ENCODE measurements at regions not wholly inside any gene's neighbourhood (a gene's known extent, or its start where the extent isn't known, plus 50 kb on each side); places are given as distances from the start of the nearest gene placed in this dataset.
"Not testable (repeated sequence)": the region's sequence is repeated elsewhere in the genome, so short reads cannot be mapped to it uniquely, and the experiment has no call there.

DNA sequence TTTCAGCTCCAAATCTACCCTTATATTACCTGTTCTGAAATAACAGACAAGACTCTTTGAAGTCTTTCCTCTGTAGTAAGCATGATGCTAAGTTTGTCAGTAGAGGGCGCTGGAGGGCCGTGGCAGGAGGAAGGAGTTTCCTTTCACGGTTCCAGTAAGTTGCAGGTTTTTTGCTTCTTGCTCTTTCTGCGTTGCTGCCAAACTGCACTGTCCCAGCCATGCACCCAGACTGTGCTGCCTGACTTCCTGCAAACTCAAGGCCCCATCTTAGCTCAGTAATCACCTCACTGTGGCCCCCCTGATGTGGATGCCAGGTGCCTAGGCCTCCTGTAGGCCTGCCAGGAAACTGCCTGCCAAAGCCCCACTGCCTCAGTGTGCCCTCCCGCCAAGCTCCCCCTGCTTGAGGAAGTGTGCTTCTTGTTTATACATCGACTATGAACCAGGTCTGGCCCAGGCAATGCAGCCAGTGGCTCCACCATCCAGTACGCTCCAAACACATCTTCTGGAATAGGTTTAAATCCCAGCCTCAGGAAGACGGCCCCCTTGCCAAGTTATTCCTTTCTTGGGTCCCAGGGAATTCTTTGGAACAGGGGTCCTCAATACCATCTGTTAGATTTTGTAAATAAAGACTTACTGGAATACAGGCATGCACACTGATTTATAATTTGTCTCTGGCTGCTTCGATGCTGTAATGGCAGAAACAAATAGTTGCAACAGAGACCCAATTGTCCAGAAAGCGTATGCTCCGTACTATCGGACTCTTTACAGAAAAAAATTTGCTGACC is 193.7 kb upstream of the LRIG3 start:
- ChIA-PET CTCF (interaction anchor here (0.7 to 1.0 kb wide), 3 partner anchors 26 to 573 kb away, joined by 3 to 5 read pairs (median 3); no protein-coding TSS in a partner anchor), POLR2A (ENCODE audit: low non-redundant PET) (no interaction called here)
- Histone ChIP-seq H3K27me3 (replicated peaks; ENCODE audit: insufficient read depth, low read depth, low read length, poor library complexity) (no peaks in the 10 kb centered on the region), H3K4me1 (ENCODE audit: insufficient read depth, low read length, poor library complexity, severe bottlenecking) (no peaks in the 10 kb centered on the region), H3K4me3 (ENCODE audit: low read depth, low read length, poor library complexity, severe bottlenecking) (no peak overlapping the region), H3K27ac (ENCODE audit: low read depth, low read length, poor library complexity, severe bottlenecking) (no peak overlapping the region), H3K9me3 (ENCODE audit: low read depth, low read length, poor library complexity, severe bottlenecking) (no peaks in the 10 kb centered on the region), H3K36me3 (ENCODE audit: insufficient read depth, low read length, poor library complexity, severe bottlenecking) (no peaks in the 10 kb centered on the region)
- TF ChIP-seq, protein P1, sequence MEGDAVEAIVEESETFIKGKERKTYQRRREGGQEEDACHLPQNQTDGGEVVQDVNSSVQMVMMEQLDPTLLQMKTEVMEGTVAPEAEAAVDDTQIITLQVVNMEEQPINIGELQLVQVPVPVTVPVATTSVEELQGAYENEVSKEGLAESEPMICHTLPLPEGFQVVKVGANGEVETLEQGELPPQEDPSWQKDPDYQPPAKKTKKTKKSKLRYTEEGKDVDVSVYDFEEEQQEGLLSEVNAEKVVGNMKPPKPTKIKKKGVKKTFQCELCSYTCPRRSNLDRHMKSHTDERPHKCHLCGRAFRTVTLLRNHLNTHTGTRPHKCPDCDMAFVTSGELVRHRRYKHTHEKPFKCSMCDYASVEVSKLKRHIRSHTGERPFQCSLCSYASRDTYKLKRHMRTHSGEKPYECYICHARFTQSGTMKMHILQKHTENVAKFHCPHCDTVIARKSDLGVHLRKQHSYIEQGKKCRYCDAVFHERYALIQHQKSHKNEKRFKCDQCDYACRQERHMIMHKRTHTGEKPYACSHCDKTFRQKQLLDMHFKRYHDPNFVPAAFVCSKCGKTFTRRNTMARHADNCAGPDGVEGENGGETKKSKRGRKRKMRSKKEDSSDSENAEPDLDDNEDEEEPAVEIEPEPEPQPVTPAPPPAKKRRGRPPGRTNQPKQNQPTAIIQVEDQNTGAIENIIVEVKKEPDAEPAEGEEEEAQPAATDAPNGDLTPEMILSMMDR (conservative IDR thresholded peaks at IDR 0.05; ENCODE audit: low read depth, low read length), result peak; percentile 87
- TF ChIP-seq EZH2 (IDR thresholded peaks at IDR 0.05; ENCODE audit: borderline replicate concordance, low read depth, low read length, poor library complexity, severe bottlenecking), result no peak
- peak; percentile 84 for DNase-seq (ENCODE audit: low spot score)
- BruUV-seq (replicated peaks), result no TSS peak
- intact Hi-C loops (cut with micrococcal nuclease; ENCODE audit: unreplicated experiment), result loop anchor here (1.0 kb wide), 1 partner anchor 36 kb away; no protein-coding TSS in a partner anchor

DNA sequence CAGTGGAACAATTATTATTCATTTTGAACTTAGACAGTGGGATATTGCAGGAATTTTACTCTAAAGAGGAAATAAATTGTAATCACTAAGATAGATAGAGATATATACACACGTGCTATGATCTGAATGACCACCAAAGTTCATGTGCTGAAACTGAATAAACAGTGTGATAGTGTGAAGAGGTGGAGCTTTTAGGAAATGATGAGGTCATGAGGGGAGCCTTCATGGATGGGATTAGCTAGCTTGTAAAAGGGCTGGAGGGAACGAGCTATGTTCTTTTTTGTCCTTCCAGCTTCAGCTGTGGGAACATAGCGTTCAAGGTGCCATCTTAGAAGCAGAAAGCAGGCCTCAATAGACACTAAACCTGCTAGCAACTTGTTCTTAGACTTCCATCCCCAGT is 191.5 kb upstream of the LRIG3 start:
- CTCF ChIA-PET, result interaction anchor here (0.5 kb wide), 1 partner anchor 571 kb away, joined by 5 read pairs; no protein-coding TSS in a partner anchor
- POLR2A ChIA-PET (ENCODE audit: low non-redundant PET), result no interaction called here
- no peaks in the 10 kb centered on the region for H3K27me3 ChIP-seq (replicated peaks; ENCODE audit: insufficient read depth, low read depth, low read length, poor library complexity)
- no peaks in the 10 kb centered on the region for H3K4me1 ChIP-seq (ENCODE audit: insufficient read depth, low read length, poor library complexity, severe bottlenecking)
- H3K27ac ChIP-seq (ENCODE audit: low read depth, low read length, poor library complexity, severe bottlenecking), result no peak overlapping the region
- intact Hi-C loops (cut with micrococcal nuclease; ENCODE audit: unreplicated experiment), result no loop called here
- no peaks in the 10 kb centered on the region for H3K9me3 ChIP-seq (ENCODE audit: low read depth, low read length, poor library complexity, severe bottlenecking)
- no peak for TF ChIP-seq EZH2 (IDR thresholded peaks at IDR 0.05; ENCODE audit: borderline replicate concordance, low read depth, low read length, poor library complexity, severe bottlenecking)
- TF ChIP-seq, protein P1 (conservative IDR thresholded peaks at IDR 0.05; ENCODE audit: low read depth, low read length), result no peak
- BruUV-seq (replicated peaks), result no TSS peak
- DNase-seq (ENCODE audit: low spot score), result no peak
- H3K4me3 ChIP-seq (ENCODE audit: low read depth, low read length, poor library complexity, severe bottlenecking), result no peak overlapping the region
- H3K36me3 ChIP-seq (ENCODE audit: insufficient read depth, low read length, poor library complexity, severe bottlenecking), result no peaks in the 10 kb centered on the region

DNA sequence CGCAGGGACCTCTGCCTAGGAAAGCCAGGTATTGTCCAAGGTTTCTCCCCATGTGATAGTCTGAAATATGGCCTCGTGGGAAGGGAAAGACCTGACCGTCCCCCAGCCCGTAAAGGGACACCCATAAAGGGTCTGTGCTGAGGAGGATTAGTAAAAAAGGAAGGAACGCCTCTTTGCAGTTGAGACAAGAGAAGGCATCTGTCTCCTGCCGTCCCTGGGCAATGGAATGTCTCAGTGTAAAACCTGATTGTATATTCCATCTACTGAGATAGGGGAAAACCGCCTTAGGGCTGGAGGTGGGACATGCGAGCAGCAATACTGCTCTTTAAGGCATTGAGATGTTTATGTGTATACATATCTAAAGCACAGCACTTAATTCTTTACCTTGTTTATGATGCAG is 188.2 kb upstream of the LRIG3 start:
- H3K27ac ChIP-seq (ENCODE audit: low read depth, low read length, poor library complexity, severe bottlenecking); H3K9me3 ChIP-seq (ENCODE audit: low read depth, low read length, poor library complexity, severe bottlenecking); H3K4me1 ChIP-seq (ENCODE audit: insufficient read depth, low read length, poor library complexity, severe bottlenecking); H3K4me3 ChIP-seq (ENCODE audit: low read depth, low read length, poor library complexity, severe bottlenecking); BruUV-seq (replicated peaks); H3K27me3 ChIP-seq (replicated peaks; ENCODE audit: insufficient read depth, low read depth, low read length, poor library complexity); POLR2A ChIA-PET (ENCODE audit: low non-redundant PET); intact Hi-C loops (cut with micrococcal nuclease; ENCODE audit: unreplicated experiment); H3K36me3 ChIP-seq (ENCODE audit: insufficient read depth, low read length, poor library complexity, severe bottlenecking); DNase-seq (ENCODE audit: low spot score); CTCF ChIA-PET: not testable (repeated sequence)

DNA sequence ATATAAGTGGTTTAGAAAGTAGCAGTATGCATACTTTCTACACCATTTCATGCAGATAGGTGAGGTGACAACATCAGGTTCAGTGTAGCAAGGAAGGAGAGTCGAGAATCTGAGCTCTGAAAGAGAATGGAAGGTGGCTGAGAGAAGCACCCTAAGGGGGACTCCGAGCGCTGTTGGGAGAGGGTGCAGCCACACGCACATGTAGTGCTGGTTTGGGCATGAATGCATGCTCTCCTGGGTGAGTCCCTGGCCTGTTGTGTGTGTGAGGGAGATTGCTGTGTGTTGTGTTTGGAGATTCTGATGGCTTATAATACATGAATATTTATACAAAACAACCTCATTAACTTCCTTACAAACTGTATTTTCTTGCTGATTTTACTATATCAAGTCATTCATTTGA is 180.3 kb upstream of the LRIG3 start:
- Histone ChIP-seq H3K27me3 (replicated peaks; ENCODE audit: insufficient read depth, low read depth, low read length, poor library complexity) (no peaks in the 10 kb centered on the region), H3K36me3 (ENCODE audit: insufficient read depth, low read length, poor library complexity, severe bottlenecking) (no peaks in the 10 kb centered on the region), H3K27ac (ENCODE audit: low read depth, low read length, poor library complexity, severe bottlenecking) (no peak overlapping the region), H3K4me3 (ENCODE audit: low read depth, low read length, poor library complexity, severe bottlenecking) (no peak overlapping the region), H3K4me1 (ENCODE audit: insufficient read depth, low read length, poor library complexity, severe bottlenecking) (no peaks in the 10 kb centered on the region), H3K9me3 (ENCODE audit: low read depth, low read length, poor library complexity, severe bottlenecking) (no peaks in the 10 kb centered on the region)
- no TSS peak for BruUV-seq (replicated peaks)
- DNase-seq (ENCODE audit: low spot score), result no peak
- CTCF ChIA-PET, result no interaction called here
- no peak for TF ChIP-seq EZH2 (IDR thresholded peaks at IDR 0.05; ENCODE audit: borderline replicate concordance, low read depth, low read length, poor library complexity, severe bottlenecking)
- POLR2A ChIA-PET (ENCODE audit: low non-redundant PET), result interaction anchor here (0.5 kb wide), 1 partner anchor 28 kb away, joined by 6 read pairs; no protein-coding TSS in a partner anchor
- intact Hi-C loops (cut with micrococcal nuclease; ENCODE audit: unreplicated experiment), result no loop called here
